Sigmoid colon (tissue), 6 donors: ENCODE measurements at regions not wholly inside any gene's neighbourhood (a gene's known extent, or its start where the extent isn't known, plus 50 kb on each side); places are given as distances from the start of the nearest gene placed in this dataset.
"Not testable (repeated sequence)": the region's sequence is repeated elsewhere in the genome, so short reads cannot be mapped to it uniquely, and the experiment has no call there.

ENCODE experiments used
- DNase-seq: peaks from one replicate; pipeline ENCODE4 v3.0.0-alpha.2; 2019
- H3K27ac ChIP-seq, 4 donors: fragments of 200-600 bp; sonication (generic); one replicate each; pipeline ENCODE4 v1.5.1; 2016 to 2019; ENCODE audit warnings: mild to moderate bottlenecking in 1 of 4
- H3K27me3 ChIP-seq, 3 donors: fragments of 200-600 bp; sonication (generic); one replicate each; pipeline ENCODE4 v1.5.1; 2019; ENCODE audit warnings: mild to moderate bottlenecking in 1 of 3
- H3K36me3 ChIP-seq, 4 donors: fragments of 200-600 bp; sonication (generic); one replicate each; pipeline ENCODE4 v1.5.1; 2016 to 2019
- H3K4me1 ChIP-seq, 4 donors: fragments of 200-600 bp; sonication (generic); one replicate each; pipeline ENCODE4 v1.5.1; 2017 to 2019
- H3K4me3 ChIP-seq, 4 donors: fragments of 200-600 bp; sonication (generic); one replicate each; pipeline ENCODE4 v1.5.1; 2017 to 2019; ENCODE audit warnings: mild to moderate bottlenecking in 2 of 4, moderate library complexity in 1 of 4
- H3K9me3 ChIP-seq, 4 donors: fragments of 200-600 bp in 3 of 4; sonication (generic) in 3 of 4; one replicate each; pipeline versions ENCODE4 v1.5.1 to v1.6.1; 2013 to 2019
- CTCF ChIP-seq, 4 experiments: fragments of 450-650 bp in 3 of 4; fragments of 200-600 bp in 1 of 4; IDR thresholded peaks; one replicate each; pipeline ENCODE4 v1.5.1; 2016 to 2019; ENCODE audit warnings: antibody characterized with exemption in 4 of 4, mild to moderate bottlenecking in 3 of 4, moderate library complexity in 2 of 4
- EP300 ChIP-seq, 4 donors: sonication (generic); formaldehyde crosslinking; IDR thresholded peaks; one replicate each; pipeline ENCODE4 v1.6.1; 2017; ENCODE audit warnings: antibody characterized with exemption in 4 of 4
- POLR2A ChIP-seq, 2 donors: fragments of 450-650 bp; IDR thresholded peaks; one replicate each; pipeline ENCODE4 v1.6.1; 2016; ENCODE audit warnings: antibody characterized with exemption in 2 of 2, mild to moderate bottlenecking in 2 of 2, moderate library complexity in 2 of 2
- POLR2AphosphoS5 ChIP-seq, 4 donors: sonication (generic); formaldehyde crosslinking; IDR thresholded peaks; one replicate each; pipeline ENCODE4 v1.6.1; 2017; ENCODE audit warnings: antibody characterized with exemption in 4 of 4
- WGBS, 2 donors: extraction: QIAGEN DNeasy Blood & Tissue Kit; methylation state at CpG; one replicate each; pipeline ENCODE4 v1.1.7; 2013; 5-methylcytosine and 5-hydroxymethylcytosine counted together
- intact Hi-C: fragments of 100-400 bp; cut with DNase I; formaldehyde crosslinking; loops from one replicate; pipeline ENCODE4 v1.15.1; 2023
- donor health status: healthy with polysubstance abuse.
- donor health status: healthy.

- TF ChIP-seq POLR2AphosphoS5 (IDR thresholded peaks at IDR 0.05) = no peak
- H3K27me3 ChIP-seq = no peaks in the 10 kb centered on the region
- 25 to 37% methylated on average over 6 of the region's 6 CpGs for WGBS, 2 donors
- intact Hi-C loops = no loop called here
- H3K36me3 ChIP-seq = no peaks in the 10 kb centered on the region
- DNase-seq = no peak
- H3K4me1 ChIP-seq = no peaks in the 10 kb centered on the region
- no peak overlapping the region for H3K4me3 ChIP-seq
- no peaks in the 10 kb centered on the region for H3K9me3 ChIP-seq
- H3K27ac ChIP-seq = no peak overlapping the region
Observed at GRCh38 chr5:25544652-25545249, 900.0 kb upstream of the CDH10 start.

- TF ChIP-seq EP300 (IDR thresholded peaks at IDR 0.05) (no peak), POLR2A (IDR thresholded peaks at IDR 0.05) (no peak), CTCF (IDR thresholded peaks at IDR 0.05) (no peak), POLR2AphosphoS5 (IDR thresholded peaks at IDR 0.05) (no peak)
- Histone ChIP-seq H3K9me3 (no peaks in the 10 kb centered on the region), H3K4me1 (no peaks in the 10 kb centered on the region), H3K27ac (no peak overlapping the region), H3K36me3 (no peaks in the 10 kb centered on the region), H3K4me3 (no peak overlapping the region), H3K27me3 (no peaks in the 10 kb centered on the region)
- no peak for DNase-seq
- 67 to 73% methylated on average over 2 of the region's 2 CpGs for WGBS, 2 donors
- intact Hi-C loops = no loop called here
Observed at GRCh38 chr5:25540628-25541027, 895.9 kb upstream of the CDH10 start.

- Histone ChIP-seq H3K27ac (no peak overlapping the region), H3K4me1 (no peaks in the 10 kb centered on the region), H3K36me3 (no peaks in the 10 kb centered on the region), H3K9me3 (no peaks in the 10 kb centered on the region), H3K27me3 (no peaks in the 10 kb centered on the region), H3K4me3 (no peak overlapping the region)
- WGBS, 2 donors = 54 to 62% methylated on average over 2 of the region's 2 CpGs
- no peak for TF ChIP-seq POLR2A (IDR thresholded peaks at IDR 0.05)
- no peak for TF ChIP-seq CTCF (IDR thresholded peaks at IDR 0.05)
- TF ChIP-seq EP300 (IDR thresholded peaks at IDR 0.05) = no peak
- TF ChIP-seq POLR2AphosphoS5 (IDR thresholded peaks at IDR 0.05) = no peak
- DNase-seq = no peak
- intact Hi-C loops = no loop called here
Observed at GRCh38 chr5:25539536-25539935, 894.8 kb upstream of the CDH10 start.

- H3K4me3 ChIP-seq, H3K36me3 ChIP-seq, H3K27me3 ChIP-seq, intact Hi-C loops, H3K27ac ChIP-seq, DNase-seq, H3K4me1 ChIP-seq, H3K9me3 ChIP-seq: not testable (repeated sequence)
- WGBS, 2 donors = 75 to 77% methylated on average over 6 of the region's 6 CpGs
Observed at GRCh38 chr5:25536461-25536860, 891.7 kb upstream of the CDH10 start.

GRCh38 chr5:25516141-25516540 is 871.4 kb upstream of the CDH10 start:
- Histone ChIP-seq H3K27ac (no peak overlapping the region), H3K27me3 (no peaks in the 10 kb centered on the region), H3K4me3 (no peak overlapping the region), H3K9me3 (no peaks in the 10 kb centered on the region), H3K4me1 (no peaks in the 10 kb centered on the region), H3K36me3 (no peaks in the 10 kb centered on the region)
- TF ChIP-seq POLR2A (IDR thresholded peaks at IDR 0.05) = no peak
- TF ChIP-seq EP300 (IDR thresholded peaks at IDR 0.05) = no peak
- TF ChIP-seq CTCF (IDR thresholded peaks at IDR 0.05) = no peak
- no peak for TF ChIP-seq POLR2AphosphoS5 (IDR thresholded peaks at IDR 0.05)
- WGBS, 2 donors = 60 to 65% methylated on average over 2 of the region's 2 CpGs
- intact Hi-C loops = no loop called here
- DNase-seq = no peak

GRCh38 chr5:25515525-25515924 is 870.7 kb upstream of the CDH10 start:
- intact Hi-C loops = no loop called here
- WGBS, 2 donors = 73 to 82% methylated on average over 2 of the region's 2 CpGs

GRCh38 chr5:25510692-25511091 is 865.9 kb upstream of the CDH10 start:
- WGBS, 2 donors = 85 to 92% methylated on average over 2 of the region's 2 CpGs
- H3K27me3 ChIP-seq, H3K4me1 ChIP-seq, H3K36me3 ChIP-seq, DNase-seq, H3K9me3 ChIP-seq, H3K27ac ChIP-seq, H3K4me3 ChIP-seq, intact Hi-C loops: not testable (repeated sequence)

More at GRCh38 chr5:25515525-25515924, 870.7 kb upstream of the CDH10 start:
- no peak for DNase-seq
- Histone ChIP-seq H3K4me3 (no peak overlapping the region), H3K4me1 (no peaks in the 10 kb centered on the region), H3K36me3 (no peaks in the 10 kb centered on the region), H3K27me3 (no peaks in the 10 kb centered on the region), H3K9me3 (no peaks in the 10 kb centered on the region), H3K27ac (no peak overlapping the region)
- TF ChIP-seq EP300 (IDR thresholded peaks at IDR 0.05) (no peak), POLR2AphosphoS5 (IDR thresholded peaks at IDR 0.05) (no peak), CTCF (IDR thresholded peaks at IDR 0.05) (no peak), POLR2A (IDR thresholded peaks at IDR 0.05) (no peak)

- H3K27me3 ChIP-seq = not testable (repeated sequence)
Observed at GRCh38 chr5:25508011-25508410, 863.2 kb upstream of the CDH10 start.

More at GRCh38 chr5:25508011-25508410, 863.2 kb upstream of the CDH10 start:
- H3K9me3 ChIP-seq, H3K4me1 ChIP-seq, H3K4me3 ChIP-seq, H3K27ac ChIP-seq, intact Hi-C loops, H3K36me3 ChIP-seq, DNase-seq: not testable (repeated sequence)
- 94 to 98% methylated on average over 4 of the region's 4 CpGs for WGBS, 2 donors
